Pancreas (tissue), 10 donors: ENCODE measurements at regions not wholly inside any gene's neighbourhood (a gene's known extent, or its start where the extent isn't known, plus 50 kb on each side); places are given as distances from the start of the nearest gene placed in this dataset.

ENCODE experiments used
- ATAC-seq, 4 donors: fragments of 200-7000 bp; cut with Tn5 transposase; one replicate each; pipeline versions ENCODE4 v1.8.0 to v1.9.1; 2020; ENCODE audit warnings: mild to moderate bottlenecking in 4 of 4, moderate library complexity in 4 of 4
- DNase-seq, 6 donors: peaks; one replicate each; pipeline ENCODE4 v3.0.0-alpha.2; 2020
- FAIRE-seq: peaks from 2 replicates; lab custom pipeline; 2012; peaks lifted over from hg19 to GRCh38; lab: Jason Lieb, UNC
- H3K27ac ChIP-seq, 4 donors: fragments of 200-600 bp; sonication (generic); 1 replicate in 3 of 4; 2 replicates in 1 of 4; pipeline versions ENCODE4 v1.5.0 to v1.8.0; 2020
- H3K27me3 ChIP-seq, 4 donors: fragments of 200-600 bp; one replicate each; pipeline ENCODE4 v1.8.0; 2021
- H3K36me3 ChIP-seq, 3 donors: fragments of 200-600 bp; sonication (generic) in 1 of 3; one replicate each; pipeline versions ENCODE4 v1.5.0 to v1.8.0; 2020 to 2021
- H3K4me1 ChIP-seq, 3 donors: fragments of 200-600 bp; one replicate each; pipeline ENCODE4 v1.8.0; 2021
- H3K4me3 ChIP-seq, 4 donors: fragments of 200-600 bp; sonication (generic) in 2 of 4; one replicate each; pipeline versions ENCODE4 v1.5.0 to v1.8.0; 2020 to 2021
- H3K9me3 ChIP-seq, 4 donors: fragments of 200-600 bp; one replicate each; pipeline ENCODE4 v1.8.0; 2021
- WGBS, 2 donors: extraction: QIAGEN DNeasy Blood & Tissue Kit; methylation state at CpG; one replicate each; pipeline ENCODE4 v1.1.7; 2013; 5-methylcytosine and 5-hydroxymethylcytosine counted together
- intact Hi-C, 3 donors: fragments of 100-400 bp; cut with DNase I; formaldehyde crosslinking; loops; one replicate each; pipeline versions ENCODE4 v1.11.1 to v1.14.2; 2022
- TF ChIP-seq, protein P1 (sequence below), 4 donors: fragments of 200-600 bp; sonication (generic) in 3 of 4; IDR thresholded peaks; one replicate each; pipeline versions ENCODE4 v1.5.0 to v1.8.0; 2021; ENCODE audit warnings: antibody characterized with exemption in 4 of 4
- donor health status: healthy with polysubstance abuse.
- donor health status: DM: no; HTN: no; CAD: no; lungs with moderate emphysema.
- donor health status: DM: no; HTN: no; CAD: no.
- donor health status: control.
- donor health status: control.
- donor health status: Bipolar disorder and iron deficiency.
- donor health status: DM: yes; HTN: yes; CAD: no.
- donor health status: DM: no; HTN: no; CAD: no.
- donor health status: DM: no; HTN: no; CAD: no.
- donor health status: DM: yes; HTN: yes; CAD: no.

DNA sequence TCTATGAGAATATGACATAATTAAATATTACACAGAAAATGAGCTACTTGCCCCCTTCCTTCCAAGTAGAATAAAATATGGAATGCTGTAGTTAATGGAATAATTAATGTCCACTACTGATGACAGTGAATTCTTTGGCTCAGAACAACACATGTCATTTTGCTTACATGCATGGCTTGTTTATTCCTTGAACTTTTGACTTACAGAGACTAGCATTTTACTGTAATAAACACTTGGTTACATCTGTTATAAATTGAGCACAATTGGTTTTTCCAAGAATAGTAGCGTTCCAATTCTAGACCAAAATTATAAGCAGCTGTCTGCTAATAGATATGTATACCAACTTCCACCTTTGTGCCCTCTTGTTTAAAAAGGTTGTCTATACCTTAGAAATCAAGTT, 286.7 kb downstream of the OTUD1 start:
- Histone ChIP-seq H3K27ac (no peak overlapping the region), H3K4me3 (no peak overlapping the region), H3K27me3 (no peaks in the 10 kb centered on the region), H3K4me1 (no peaks in the 10 kb centered on the region), H3K36me3 (no peaks in the 10 kb centered on the region), H3K9me3 (no peaks in the 10 kb centered on the region)
- FAIRE-seq (no peak), DNase-seq (no peak), ATAC-seq (no peak)
- TF ChIP-seq, protein P1, sequence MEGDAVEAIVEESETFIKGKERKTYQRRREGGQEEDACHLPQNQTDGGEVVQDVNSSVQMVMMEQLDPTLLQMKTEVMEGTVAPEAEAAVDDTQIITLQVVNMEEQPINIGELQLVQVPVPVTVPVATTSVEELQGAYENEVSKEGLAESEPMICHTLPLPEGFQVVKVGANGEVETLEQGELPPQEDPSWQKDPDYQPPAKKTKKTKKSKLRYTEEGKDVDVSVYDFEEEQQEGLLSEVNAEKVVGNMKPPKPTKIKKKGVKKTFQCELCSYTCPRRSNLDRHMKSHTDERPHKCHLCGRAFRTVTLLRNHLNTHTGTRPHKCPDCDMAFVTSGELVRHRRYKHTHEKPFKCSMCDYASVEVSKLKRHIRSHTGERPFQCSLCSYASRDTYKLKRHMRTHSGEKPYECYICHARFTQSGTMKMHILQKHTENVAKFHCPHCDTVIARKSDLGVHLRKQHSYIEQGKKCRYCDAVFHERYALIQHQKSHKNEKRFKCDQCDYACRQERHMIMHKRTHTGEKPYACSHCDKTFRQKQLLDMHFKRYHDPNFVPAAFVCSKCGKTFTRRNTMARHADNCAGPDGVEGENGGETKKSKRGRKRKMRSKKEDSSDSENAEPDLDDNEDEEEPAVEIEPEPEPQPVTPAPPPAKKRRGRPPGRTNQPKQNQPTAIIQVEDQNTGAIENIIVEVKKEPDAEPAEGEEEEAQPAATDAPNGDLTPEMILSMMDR (IDR thresholded peaks at IDR 0.05): no peak
- WGBS, 2 donors: 94 to 98% methylated on average over 1 of the region's 1 CpG
- intact Hi-C loops: no loop called here

DNA sequence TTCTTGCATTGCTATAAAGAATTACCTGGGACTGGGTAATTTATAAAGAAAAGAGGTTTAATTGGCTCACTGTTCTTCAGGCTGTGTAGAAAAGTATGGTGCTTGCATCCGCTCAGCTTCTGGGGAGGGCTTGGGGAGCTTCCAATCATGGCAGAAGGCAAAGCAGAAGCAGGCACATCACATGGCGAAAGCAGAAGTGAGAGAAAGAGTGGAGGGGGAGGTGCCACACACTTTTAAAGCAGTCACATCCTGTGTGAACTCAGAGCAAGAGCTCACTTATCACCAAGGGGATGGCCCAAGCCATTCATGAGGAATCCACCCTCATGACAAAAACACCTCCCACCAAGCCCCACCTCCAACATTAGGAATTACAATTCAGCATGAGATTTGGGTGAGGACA, 303.5 kb downstream of the OTUD1 start:
- Histone ChIP-seq H3K27ac (no peak overlapping the region), H3K9me3 (no peaks in the 10 kb centered on the region), H3K27me3 (no peaks in the 10 kb centered on the region), H3K4me3 (no peak overlapping the region), H3K4me1 (no peaks in the 10 kb centered on the region), H3K36me3 (no peaks in the 10 kb centered on the region)
- ATAC-seq: no peak
- no peak for DNase-seq
- intact Hi-C loops: no loop called here
- no peak for FAIRE-seq
- TF ChIP-seq, protein P1 (IDR thresholded peaks at IDR 0.05): no peak
- 86 to 95% methylated on average over 2 of the region's 2 CpGs for WGBS, 2 donors

DNA sequence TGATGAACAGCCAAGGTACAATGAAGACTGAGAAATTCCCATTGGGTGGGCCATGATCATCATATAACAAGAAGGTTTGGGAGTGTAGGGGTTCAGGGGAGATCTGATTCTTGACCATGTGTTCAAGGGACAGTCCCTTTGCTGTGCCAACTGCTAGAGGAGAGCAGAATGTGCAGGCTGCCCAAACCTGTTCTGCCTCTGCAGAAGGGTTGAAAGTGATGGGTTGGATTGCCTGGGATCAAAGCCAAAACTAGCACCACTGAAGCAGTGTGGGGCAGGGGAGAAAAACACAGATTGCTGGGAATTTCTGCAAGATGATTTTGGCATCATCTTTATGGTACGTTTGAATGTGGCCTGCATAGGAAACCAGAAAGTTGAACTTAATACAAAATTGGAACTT, 303.9 kb downstream of the OTUD1 start:
- Histone ChIP-seq H3K27me3 (no peaks in the 10 kb centered on the region), H3K27ac (no peak overlapping the region), H3K4me1 (no peaks in the 10 kb centered on the region), H3K9me3 (no peaks in the 10 kb centered on the region), H3K4me3 (no peak overlapping the region), H3K36me3 (no peaks in the 10 kb centered on the region)
- 38 to 55% methylated on average over 1 of the region's 1 CpG for WGBS, 2 donors
- FAIRE-seq (no peak), DNase-seq (peak in 4 of 6 donors; percentile 6 to 24 (median 14)), ATAC-seq (peak in 3 of 4 donors; percentile 60 to 76 (median 73))
- TF ChIP-seq, protein P1 (IDR thresholded peaks at IDR 0.05): no peak
- intact Hi-C loops: no loop called here

DNA sequence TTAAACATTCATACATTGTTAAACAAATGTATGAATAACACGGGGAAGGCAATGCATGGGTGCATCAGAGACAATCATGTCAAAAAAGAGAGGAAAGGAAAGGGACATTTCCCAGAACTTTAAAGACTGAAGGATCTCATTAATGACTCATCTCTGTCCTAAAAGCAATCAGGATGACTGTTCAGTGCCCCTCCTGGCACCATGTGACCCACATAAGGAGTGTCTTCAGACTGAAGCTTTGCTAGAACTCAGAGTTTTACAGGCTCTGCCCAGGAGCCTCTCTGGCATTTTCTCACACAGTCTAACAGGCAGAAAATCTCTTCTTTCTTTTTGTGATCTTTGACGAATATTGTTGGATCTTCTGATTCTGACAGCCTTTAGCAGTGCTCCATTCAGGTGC, 315.3 kb downstream of the OTUD1 start:
- FAIRE-seq (no peak), ATAC-seq (no peak), DNase-seq (no peak)
- no peaks in the 10 kb centered on the region for H3K36me3 ChIP-seq
- TF ChIP-seq, protein P1 (IDR thresholded peaks at IDR 0.05): no peak
- H3K4me1 ChIP-seq: no peaks in the 10 kb centered on the region
- no peak overlapping the region for H3K4me3 ChIP-seq
- no peak overlapping the region for H3K27ac ChIP-seq
- 46 to 55% methylated on average over 2 of the region's 2 CpGs for WGBS, 2 donors
- no peaks in the 10 kb centered on the region for H3K27me3 ChIP-seq
- intact Hi-C loops: no loop called here
- H3K9me3 ChIP-seq: no peaks in the 10 kb centered on the region

DNA sequence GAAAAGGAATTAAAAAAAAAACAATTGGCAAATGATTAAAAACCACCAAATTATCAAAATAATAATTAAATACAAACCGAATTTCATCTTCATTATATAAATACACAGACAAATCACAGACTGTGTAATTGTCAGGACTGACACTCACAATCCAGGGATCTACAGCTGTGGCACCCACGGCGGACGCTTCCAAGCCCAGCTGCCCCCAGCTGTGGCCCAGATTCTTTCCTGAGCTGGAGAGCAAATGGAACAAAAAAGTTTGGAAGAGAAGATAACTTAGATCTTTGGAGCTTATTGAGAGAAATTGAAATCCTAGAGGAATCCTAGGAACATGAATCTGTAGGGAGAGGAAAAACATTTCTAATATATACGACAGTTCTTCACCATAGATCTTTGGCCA, 316.1 kb downstream of the OTUD1 start:
- H3K4me1 ChIP-seq: no peaks in the 10 kb centered on the region
- ATAC-seq (no peak), FAIRE-seq (no peak), DNase-seq (no peak)
- WGBS, 2 donors: 61 to 63% methylated on average over 5 of the region's 5 CpGs
- no peaks in the 10 kb centered on the region for H3K27me3 ChIP-seq
- H3K9me3 ChIP-seq: no peaks in the 10 kb centered on the region
- H3K36me3 ChIP-seq: no peaks in the 10 kb centered on the region
- H3K27ac ChIP-seq: no peak overlapping the region
- TF ChIP-seq, protein P1 (IDR thresholded peaks at IDR 0.05): no peak
- H3K4me3 ChIP-seq: no peak overlapping the region
- intact Hi-C loops: no loop called here
